Endothelial cell of umbilical vein (primary cell): ENCODE measurements at regions not wholly inside any gene's neighbourhood (a gene's known extent, or its start where the extent isn't known, plus 50 kb on each side); places are given as distances from the start of the nearest gene placed in this dataset.

Source experiments
- MYC ChIP-seq: IDR thresholded peaks from one replicate; pipeline ENCODE4 v1.6.1; 2011; ENCODE audit warnings: mild to moderate bottlenecking, low read depth, low read length
- POLR2AphosphoS5 ChIP-seq: IDR thresholded peaks from 2 replicates; pipeline ENCODE4 v1.6.1; 2012; ENCODE audit warnings: low read depth, mild to moderate bottlenecking, control low read depth, low read length, moderate library complexity; ENCODE audit not compliant: insufficient read depth
- TF ChIP-seq, protein P1 (sequence below), 2 donors: IDR thresholded peaks; 1 replicate in 1 of 2; 2 replicates in 1 of 2; pipeline ENCODE4 v1.5.1; 2011; ENCODE audit warnings: low read length in 2 of 2, mild to moderate bottlenecking in 2 of 2, moderate library complexity in 2 of 2, control low read depth in 1 of 2, inconsistent platforms in 1 of 2, low read depth in 1 of 2; ENCODE audit not compliant: insufficient read depth in 1 of 2; ENCODE audit errors: extremely low read depth in 1 of 2

DNA sequence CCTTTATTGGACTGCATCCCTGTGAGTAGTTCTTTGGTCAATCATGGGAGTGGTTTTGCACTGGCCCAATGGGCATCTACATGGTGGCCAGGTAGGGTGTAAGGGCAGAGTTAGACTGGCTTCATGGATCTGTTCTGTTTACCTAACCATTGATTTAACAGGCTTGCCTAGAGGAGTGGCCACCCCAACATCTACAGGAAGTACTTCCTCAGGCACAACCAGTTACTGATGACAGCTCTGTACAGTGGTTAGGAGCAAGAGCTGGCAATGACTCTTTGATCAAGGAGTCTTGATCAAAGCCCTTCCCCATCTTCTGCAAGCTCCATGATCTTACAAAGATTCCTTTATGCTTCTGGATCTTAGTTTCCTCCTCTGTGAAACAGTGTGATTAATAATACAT is 140.9 kb upstream of the CYP1B1 start:
- TF ChIP-seq MYC, result no peak
- TF ChIP-seq, protein P1, sequence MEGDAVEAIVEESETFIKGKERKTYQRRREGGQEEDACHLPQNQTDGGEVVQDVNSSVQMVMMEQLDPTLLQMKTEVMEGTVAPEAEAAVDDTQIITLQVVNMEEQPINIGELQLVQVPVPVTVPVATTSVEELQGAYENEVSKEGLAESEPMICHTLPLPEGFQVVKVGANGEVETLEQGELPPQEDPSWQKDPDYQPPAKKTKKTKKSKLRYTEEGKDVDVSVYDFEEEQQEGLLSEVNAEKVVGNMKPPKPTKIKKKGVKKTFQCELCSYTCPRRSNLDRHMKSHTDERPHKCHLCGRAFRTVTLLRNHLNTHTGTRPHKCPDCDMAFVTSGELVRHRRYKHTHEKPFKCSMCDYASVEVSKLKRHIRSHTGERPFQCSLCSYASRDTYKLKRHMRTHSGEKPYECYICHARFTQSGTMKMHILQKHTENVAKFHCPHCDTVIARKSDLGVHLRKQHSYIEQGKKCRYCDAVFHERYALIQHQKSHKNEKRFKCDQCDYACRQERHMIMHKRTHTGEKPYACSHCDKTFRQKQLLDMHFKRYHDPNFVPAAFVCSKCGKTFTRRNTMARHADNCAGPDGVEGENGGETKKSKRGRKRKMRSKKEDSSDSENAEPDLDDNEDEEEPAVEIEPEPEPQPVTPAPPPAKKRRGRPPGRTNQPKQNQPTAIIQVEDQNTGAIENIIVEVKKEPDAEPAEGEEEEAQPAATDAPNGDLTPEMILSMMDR (IDR thresholded peaks at IDR 0.05; ENCODE audit: extremely low read depth in 1 of 2, insufficient read depth in 1 of 2, low read depth in 1 of 2, low read length in 2 of 2), result no peak
- TF ChIP-seq POLR2AphosphoS5, result no peak
